T1000 (cell line): ENCODE measurements at regions not wholly inside any gene's neighbourhood (a gene's known extent, or its start where the extent isn't known, plus 50 kb on each side); places are given as distances from the start of the nearest gene placed in this dataset.
"Not testable (repeated sequence)": the region's sequence is repeated elsewhere in the genome, so short reads cannot be mapped to it uniquely, and the experiment has no call there.

Experiments used
- DNase-seq: peaks from one replicate; lab custom pipeline; 2025; ENCODE audit warnings: mixed read lengths; lab: John Stamatoyannopoulos, UW

- DNase-seq = no peak
These were observed 90.0 kb upstream of the IFNGR1 start for GRCh38 chr6:137309078-137309762.

- no peak for DNase-seq
These were observed 88.1 kb upstream of the IFNGR1 start for GRCh38 chr6:137307163-137307854.

- no peak for DNase-seq
These were observed 86.5 kb upstream of the IFNGR1 start for GRCh38 chr6:137305691-137306090.

- DNase-seq = no peak
These were observed 85.0 kb upstream of the IFNGR1 start for GRCh38 chr6:137304020-137304780.

GRCh38 chr6:137303441-137303840 lies 84.3 kb upstream of the IFNGR1 start:
- DNase-seq = no peak

GRCh38 chr6:137299681-137300080 lies 80.5 kb upstream of the IFNGR1 start:
- DNase-seq = no peak

- DNase-seq = no peak
These were observed 78.7 kb upstream of the IFNGR1 start for GRCh38 chr6:137297887-137298286.

GRCh38 chr6:137292326-137292725 lies 73.1 kb upstream of the IFNGR1 start:
- not testable (repeated sequence) for DNase-seq

- DNase-seq = no peak
These were observed 72.3 kb upstream of the IFNGR1 start for GRCh38 chr6:137291441-137291840.

GRCh38 chr6:137290601-137291261 lies 71.5 kb upstream of the IFNGR1 start:
- no peak for DNase-seq

- DNase-seq = no peak
These were observed 67.7 kb upstream of the IFNGR1 start for GRCh38 chr6:137286916-137287315.

GRCh38 chr6:137286368-137286767 lies 67.2 kb upstream of the IFNGR1 start:
- no peak for DNase-seq

GRCh38 chr6:137284811-137285110 lies 65.6 kb upstream of the IFNGR1 start:
- no peak for DNase-seq

GRCh38 chr6:137283940-137284810 lies 65.0 kb upstream of the IFNGR1 start:
- DNase-seq = no peak

- DNase-seq = no peak
These were observed 63.9 kb upstream of the IFNGR1 start for GRCh38 chr6:137283080-137283479.

GRCh38 chr6:137282254-137282653 lies 63.1 kb upstream of the IFNGR1 start:
- DNase-seq = no peak

GRCh38 chr6:137279279-137279678 lies 60.1 kb upstream of the IFNGR1 start:
- DNase-seq = not testable (repeated sequence)

- DNase-seq = peak; percentile 50
These were observed 58.9 kb upstream of the IFNGR1 start for GRCh38 chr6:137277971-137278637.

GRCh38 chr6:137272403-137272802 lies 53.2 kb upstream of the IFNGR1 start:
- DNase-seq = no peak

GRCh38 chr6:137271245-137272183 lies 52.3 kb upstream of the IFNGR1 start:
- no peak for DNase-seq
